GM13976 (cell line): ENCODE measurements at regions not wholly inside any gene's neighbourhood (a gene's known extent, or its start where the extent isn't known, plus 50 kb on each side); places are given as distances from the start of the nearest gene placed in this dataset.

ENCODE experiments used
- DNase-seq: peaks from one replicate; pipeline ENCODE4 v3.0.0; 2012; ENCODE audit warnings: low spot score
- in situ Hi-C: fragments of 300-500 bp; cut with MboI; formaldehyde crosslinking; loops from one replicate; pipeline ENCODE4 v1.12.0; 2022; ENCODE audit warnings: low sequenced_read_pairs, mixed read lengths, inconsistent platforms; ENCODE audit not compliant: unreplicated experiment
- TF ChIP-seq, protein P1 (sequence below): IDR thresholded peaks from 2 replicates; pipeline ENCODE4 v1.5.1; 2012; ENCODE audit warnings: borderline replicate concordance, mild to moderate bottlenecking; ENCODE audit not compliant: insufficient read depth; ENCODE audit errors: extremely low read depth, missing control alignments, control extremely low read depth

DNA sequence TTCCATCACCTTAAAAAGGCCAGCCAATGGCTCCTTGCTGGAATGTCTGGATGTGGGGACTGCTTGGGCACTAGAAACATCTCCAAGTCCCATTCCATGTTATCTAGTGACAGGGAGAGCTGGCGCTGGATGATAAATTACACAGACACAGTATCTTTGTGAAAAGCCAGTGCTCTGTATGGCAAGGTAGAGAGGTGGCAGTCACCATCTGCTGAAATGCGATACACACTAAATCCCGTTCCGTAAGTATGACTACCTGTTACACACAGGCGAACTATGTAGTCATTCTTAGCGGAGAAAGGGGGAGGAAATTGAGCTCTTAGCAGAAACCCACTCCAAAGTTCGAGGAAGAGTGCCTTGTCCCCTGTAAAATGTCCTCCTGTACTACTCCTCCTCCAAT lies 81.0 kb upstream of the MYOCD start:
- TF ChIP-seq, protein P1, sequence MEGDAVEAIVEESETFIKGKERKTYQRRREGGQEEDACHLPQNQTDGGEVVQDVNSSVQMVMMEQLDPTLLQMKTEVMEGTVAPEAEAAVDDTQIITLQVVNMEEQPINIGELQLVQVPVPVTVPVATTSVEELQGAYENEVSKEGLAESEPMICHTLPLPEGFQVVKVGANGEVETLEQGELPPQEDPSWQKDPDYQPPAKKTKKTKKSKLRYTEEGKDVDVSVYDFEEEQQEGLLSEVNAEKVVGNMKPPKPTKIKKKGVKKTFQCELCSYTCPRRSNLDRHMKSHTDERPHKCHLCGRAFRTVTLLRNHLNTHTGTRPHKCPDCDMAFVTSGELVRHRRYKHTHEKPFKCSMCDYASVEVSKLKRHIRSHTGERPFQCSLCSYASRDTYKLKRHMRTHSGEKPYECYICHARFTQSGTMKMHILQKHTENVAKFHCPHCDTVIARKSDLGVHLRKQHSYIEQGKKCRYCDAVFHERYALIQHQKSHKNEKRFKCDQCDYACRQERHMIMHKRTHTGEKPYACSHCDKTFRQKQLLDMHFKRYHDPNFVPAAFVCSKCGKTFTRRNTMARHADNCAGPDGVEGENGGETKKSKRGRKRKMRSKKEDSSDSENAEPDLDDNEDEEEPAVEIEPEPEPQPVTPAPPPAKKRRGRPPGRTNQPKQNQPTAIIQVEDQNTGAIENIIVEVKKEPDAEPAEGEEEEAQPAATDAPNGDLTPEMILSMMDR, result no peak
- in situ Hi-C loops, result no loop called here
- DNase-seq, result no peak

GRCh38 chr17:12588531-12588930 lies 77.2 kb upstream of the MYOCD start:
- TF ChIP-seq, protein P1, result no peak
- in situ Hi-C loops, result no loop called here
- no peak for DNase-seq

- DNase-seq, result no peak
- in situ Hi-C loops, result no loop called here
- TF ChIP-seq, protein P1, result no peak
Observed at GRCh38 chr17:12590417-12590816, 75.3 kb upstream of the MYOCD start.

DNA sequence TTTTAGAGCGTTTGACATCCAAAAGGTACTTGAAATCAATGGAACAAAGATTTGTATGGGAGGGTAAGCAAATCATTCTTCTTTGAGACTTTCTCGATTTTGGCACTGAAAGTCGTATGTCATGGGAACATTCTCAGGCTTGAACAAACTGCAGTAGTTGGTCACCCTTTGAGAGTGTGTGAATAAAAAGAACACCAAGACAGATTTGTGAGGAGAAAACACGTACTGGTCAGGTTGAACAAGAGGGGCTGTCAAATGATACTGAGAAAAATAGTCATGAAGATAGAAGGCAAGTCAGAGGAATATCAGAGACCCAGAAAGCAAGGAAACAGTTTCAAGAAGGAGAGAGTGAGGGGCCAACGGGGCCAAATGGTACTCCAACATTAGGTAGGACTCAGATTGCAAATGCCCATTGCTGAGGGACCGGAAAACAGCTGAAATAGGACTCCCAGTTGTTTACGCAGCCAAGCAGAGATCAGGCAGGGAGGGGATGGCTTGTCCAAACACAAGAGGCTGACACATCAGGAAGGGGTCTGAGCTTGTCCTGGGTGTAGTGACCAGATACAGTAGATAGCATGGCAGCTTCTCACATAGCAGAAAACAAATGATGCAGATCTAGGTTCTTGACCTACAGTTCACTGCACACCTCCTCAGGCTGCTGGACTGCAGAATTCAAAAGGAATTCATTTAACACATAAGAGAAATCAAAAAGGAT lies 74.5 kb upstream of the MYOCD start:
- in situ Hi-C loops, result no loop called here
- DNase-seq, result no peak
- TF ChIP-seq, protein P1, result no peak

GRCh38 chr17:12592941-12593340 lies 72.7 kb upstream of the MYOCD start:
- TF ChIP-seq, protein P1, result no peak
- DNase-seq, result no peak
- in situ Hi-C loops, result no loop called here

DNA sequence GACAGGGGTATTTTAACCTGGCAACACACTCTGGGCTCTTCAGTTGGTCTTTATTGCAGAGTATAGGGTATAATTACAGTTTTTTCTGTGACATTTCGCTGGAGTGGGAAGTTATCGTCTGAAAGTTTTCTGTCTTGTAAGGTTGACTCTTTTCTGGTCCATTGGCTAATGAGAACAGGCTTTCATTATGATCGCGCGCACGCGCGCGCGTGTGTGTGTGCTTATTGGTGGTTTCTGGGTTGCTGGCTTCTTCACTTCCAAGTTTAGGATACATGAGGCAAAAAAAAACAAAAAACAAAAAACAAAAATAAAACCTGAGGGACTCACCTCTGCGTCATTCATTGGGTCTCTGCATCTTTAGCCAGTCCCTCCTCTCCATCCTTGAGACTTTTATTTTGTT lies 68.7 kb upstream of the MYOCD start:
- DNase-seq, result no peak
- TF ChIP-seq, protein P1, result no peak
- in situ Hi-C loops, result no loop called here
